ENCODE measurements at regions not wholly inside any gene's neighbourhood (a gene's known extent, or its start where the extent isn't known, plus 50 kb on each side); places are given as distances from the start of the nearest gene placed in this dataset.

- TF ChIP-seq CTCF (IDR thresholded peaks at IDR 0.05 in 2 of 3, conservative IDR thresholded peaks at IDR 0.05 in 1 of 3; ENCODE audit: borderline replicate concordance in 1 of 3, insufficient read depth in 1 of 3, low read depth in 2 of 3, low read length in 2 of 3) (no peak), ZFX (IDR thresholded peaks at IDR 0.05) (no peak), YY1 (IDR thresholded peaks at IDR 0.05; ENCODE audit: extremely low read depth, insufficient replicate concordance, low read depth, low read length) (no peak), EZH2 (IDR thresholded peaks at IDR 0.05) (no peak), EGR1 (IDR thresholded peaks at IDR 0.05; ENCODE audit: low read depth) (no peak), SRF (IDR thresholded peaks at IDR 0.05; ENCODE audit: low read depth) (no peak)
Observed at GRCh38 chr10:78190051-78190825, 156.6 kb downstream of the RPS24 start.

Data from HCT116 (cell line).